GM12878 (cell line): ENCODE measurements at regions not wholly inside any gene's neighbourhood (a gene's known extent, or its start where the extent isn't known, plus 50 kb on each side); places are given as distances from the start of the nearest gene placed in this dataset.

Source experiments
- ATAC-seq: fragments of 200-7000 bp; cut with Tn5 transposase; 3 replicates; pipeline ENCODE4 v1.9.1; 2020; ENCODE audit warnings: mild to moderate bottlenecking, moderate library complexity
- BruUV-seq: library from RNA; stranded (reverse); fragments of 400-500 nt; replicated peaks from 2 replicates; lab custom pipeline; 2021; lab: Mats Ljungman, UMichigan
- CTCF ChIA-PET: fragments of 300-600 bp; sonication (Branson Sonifier 250); formaldehyde crosslinking; extraction: SDS; loops from one replicate; lab custom pipeline; 2021; ENCODE audit warnings: inconsistent platforms; lab: Yijun Ruan, JAX
- POLR2A ChIA-PET: fragments of 350-600 bp; formaldehyde crosslinking; extraction: SDS; loops from one replicate; lab custom pipeline; 2021; ENCODE audit warnings: inconsistent platforms; lab: Charles Lee
- RAD21 ChIA-PET: fragments of 300-600 bp; sonication (Branson Sonifier 250); formaldehyde crosslinking; loops from one replicate; lab custom pipeline; 2023; ENCODE audit warnings: antibody characterized with exemption; ENCODE audit not compliant: unreplicated experiment; lab: Charles Lee
- SMC1A ChIA-PET: fragments of 300-600 bp; sonication (Branson Sonifier 250); formaldehyde crosslinking; loops from one replicate; lab custom pipeline; 2023; ENCODE audit not compliant: unreplicated experiment, uncharacterized antibody; lab: Charles Lee
- DNase-seq: peaks from one replicate; pipeline ENCODE4 v3.0.0-alpha.2; 2011; ENCODE audit warnings: low read depth, low spot score
- FAIRE-seq: peaks from 3 replicates; lab custom pipeline; 2011; peaks lifted over from hg19 to GRCh38; lab: Jason Lieb, UNC
- H2AFZ ChIP-seq: 2 replicates; pipeline ENCODE4 v1.6.0; 2011; ENCODE audit warnings: low read depth, low read length, control low read depth; ENCODE audit not compliant: control insufficient read depth
- H3K27ac ChIP-seq: 2 replicates; pipeline ENCODE4 v1.5.1; 2011; ENCODE audit warnings: control low read depth; ENCODE audit not compliant: control insufficient read depth, insufficient read depth
- H3K27me3 ChIP-seq, 2 experiments: replicated peaks in 1 of 2; 2 replicates each; pipeline versions ENCODE4 v1.6.0 to v1.6.1; 2011; ENCODE audit warnings: low read length in 1 of 2; ENCODE audit not compliant: control insufficient read depth in 2 of 2, insufficient read depth in 2 of 2
- H3K36me3 ChIP-seq, 2 experiments: 2 replicates each; pipeline ENCODE4 v1.5.1; 2011; ENCODE audit warnings: low read length in 1 of 2; ENCODE audit not compliant: control insufficient read depth in 2 of 2, insufficient read depth in 2 of 2
- H3K4me1 ChIP-seq: 2 replicates; pipeline ENCODE4 v1.6.1; 2011; ENCODE audit warnings: mild to moderate bottlenecking, low read length, moderate library complexity, mixed read lengths; ENCODE audit not compliant: control insufficient read depth, insufficient read depth
- H3K4me2 ChIP-seq: 2 replicates; pipeline ENCODE4 v1.6.0; 2011; ENCODE audit warnings: control low read depth; ENCODE audit not compliant: control insufficient read depth, insufficient read depth
- H3K4me3 ChIP-seq: fragments of 200-600 bp; sonication (generic); 2 replicates; pipeline ENCODE4 v1.5.1; 2016
- H3K79me2 ChIP-seq: 2 replicates; pipeline ENCODE4 v1.6.0; 2011; ENCODE audit warnings: low read length; ENCODE audit not compliant: control insufficient read depth, insufficient read depth
- H3K9ac ChIP-seq: 2 replicates; pipeline ENCODE4 v1.8.0; 2011; ENCODE audit warnings: low read length, control low read depth, mixed read lengths; ENCODE audit not compliant: control insufficient read depth, insufficient read depth
- H3K9me3 ChIP-seq: replicated peaks from 3 replicates; pipeline ENCODE4 v1.5.1; 2011; ENCODE audit warnings: mild to moderate bottlenecking, low read length; ENCODE audit not compliant: control insufficient read depth, insufficient read depth
- H4K20me1 ChIP-seq: 2 replicates; pipeline ENCODE4 v1.6.0; 2011; ENCODE audit not compliant: control insufficient read depth, insufficient read depth
- CEBPB ChIP-seq, 2 experiments: fragments of 150-350 bp in 1 of 2; IDR thresholded peaks; 2 replicates each; pipeline ENCODE4 v1.6.1; 2012 to 2014; ENCODE audit warnings: low read depth in 2 of 2, low read length in 2 of 2, borderline replicate concordance in 1 of 2, inconsistent platforms in 1 of 2
- CEBPZ ChIP-seq: fragments of 150-350 bp; IDR thresholded peaks from 2 replicates; pipeline ENCODE4 v1.6.1; 2016; ENCODE audit warnings: low read depth, low read length
- CHD4 ChIP-seq: fragments of 200-600 bp; sonication (generic); IDR thresholded peaks from 2 replicates; pipeline ENCODE4 v1.6.1; 2016; ENCODE audit warnings: mild to moderate bottlenecking
- IKZF1 ChIP-seq: fragments of 450-650 bp; conservative IDR thresholded peaks from 2 replicates; pipeline ENCODE4 v1.6.1; 2017; ENCODE audit warnings: antibody characterized with exemption, mild to moderate bottlenecking
- MEF2B ChIP-seq: fragments of 450-650 bp; IDR thresholded peaks from 2 replicates; pipeline ENCODE4 v1.6.1; 2018; ENCODE audit warnings: mild to moderate bottlenecking, moderate library complexity; ENCODE audit not compliant: partially characterized antibody, poor library complexity, severe bottlenecking
- MLLT1 ChIP-seq: fragments of 450-650 bp; IDR thresholded peaks from 2 replicates; pipeline ENCODE4 v1.6.1; 2016; ENCODE audit warnings: mild to moderate bottlenecking
- NFIC ChIP-seq: IDR thresholded peaks from 2 replicates; pipeline ENCODE4 v1.6.1; 2012; ENCODE audit warnings: low read depth, mild to moderate bottlenecking, inconsistent platforms, low read length, moderate library complexity
- NR2C1 ChIP-seq: fragments of 450-650 bp; IDR thresholded peaks from 2 replicates; pipeline ENCODE4 v1.6.1; 2017; ENCODE audit warnings: antibody characterized with exemption, mild to moderate bottlenecking, moderate library complexity
- POLR2AphosphoS2 ChIP-seq: IDR thresholded peaks from 2 replicates; pipeline ENCODE4 v1.6.1; 2011; ENCODE audit warnings: low read depth, mild to moderate bottlenecking, low read length, improper control_type of control experiment, moderate library complexity
- POU2F2 ChIP-seq: IDR thresholded peaks from 3 replicates; pipeline ENCODE4 v1.6.1; 2011; ENCODE audit warnings: low read depth, mild to moderate bottlenecking, low read length, borderline replicate concordance
- RB1 ChIP-seq: fragments of 450-650 bp; formaldehyde crosslinking; IDR thresholded peaks from 2 replicates; pipeline ENCODE4 v1.6.1; 2017; ENCODE audit warnings: mild to moderate bottlenecking, borderline replicate concordance
- RFX5 ChIP-seq: IDR thresholded peaks from 2 replicates; pipeline ENCODE4 v1.6.1; 2011; ENCODE audit warnings: low read depth, low read length, improper control_type of control experiment
- SIN3A ChIP-seq: IDR thresholded peaks from 2 replicates; pipeline ENCODE4 v1.6.1; 2012; ENCODE audit warnings: low read depth, low read length, improper control_type of control experiment
- SUPT20H ChIP-seq: IDR thresholded peaks from 2 replicates; pipeline ENCODE4 v1.6.1; 2011; ENCODE audit warnings: low read depth, mild to moderate bottlenecking, low read length, moderate library complexity, borderline replicate concordance; ENCODE audit not compliant: control insufficient read depth
- TCF12 ChIP-seq: IDR thresholded peaks from 2 replicates; pipeline ENCODE4 v1.6.1; 2011; ENCODE audit warnings: low read depth, mild to moderate bottlenecking, low read length
- USF1 ChIP-seq: IDR thresholded peaks from 2 replicates; pipeline ENCODE4 v1.6.1; 2011; ENCODE audit warnings: borderline replicate concordance, low read depth, mild to moderate bottlenecking, moderate library complexity, mixed read lengths, low read length; ENCODE audit not compliant: insufficient read depth; ENCODE audit errors: extremely low read length
- ZNF384 ChIP-seq: IDR thresholded peaks from 2 replicates; pipeline ENCODE4 v1.6.1; 2012; ENCODE audit warnings: low read depth, mild to moderate bottlenecking, low read length, improper control_type of control experiment, borderline replicate concordance
- ZNF622 ChIP-seq: fragments of 450-650 bp; IDR thresholded peaks from 2 replicates; pipeline ENCODE4 v1.6.1; 2017; ENCODE audit warnings: mild to moderate bottlenecking, inconsistent platforms
- WGBS: methylation state at CpG from one replicate; pipeline ENCODE4 v1.1.6; 2016; ENCODE audit warnings: low lambda C conversion rate; ENCODE audit not compliant: insufficient replicate concordance, insufficient coverage; ENCODE audit errors: missing lambda C conversion rate; 5-methylcytosine and 5-hydroxymethylcytosine counted together
- in situ Hi-C: fragments of 300-500 bp; cut with MboI; formaldehyde crosslinking; loops from 9 replicates; pipeline ENCODE4 v1.14.3; 2018; ENCODE audit warnings: mixed read lengths
- intact Hi-C: fragments of 100-400 bp; cut with micrococcal nuclease; formaldehyde crosslinking; loops from one replicate; pipeline ENCODE4 v1.14.2; 2022; ENCODE audit not compliant: unreplicated experiment

- CTCF ChIA-PET: no interaction called here
- Histone ChIP-seq H3K9me3 (no peaks in the 10 kb centered on the region; the same call in 2 of the 3 replicates), H2AFZ (no peak overlapping the region), H3K9ac (no peak overlapping the region), H3K4me3 (no peak overlapping the region), H3K4me2 (no peak overlapping the region), H3K36me3 (no peaks in the 10 kb centered on the region), H3K27me3 (no peaks in the 10 kb centered on the region; a peak in 1 of 4 replicates), H3K79me2 (no peaks in the 10 kb centered on the region), H4K20me1 (no peaks in the 10 kb centered on the region)
- in situ Hi-C loops: no loop called here
- RAD21 ChIA-PET: no interaction called here
- 2% methylated on average over 14 of the region's 14 CpGs for WGBS
- POLR2A ChIA-PET: no interaction called here
- TF ChIP-seq IKZF1 (no peak), NFIC (no peak), NR2C1 (no peak), CEBPB (IDR thresholded peaks at IDR 0.05; ENCODE audit: borderline replicate concordance in 1 of 2, low read depth in 2 of 2, low read length in 2 of 2) (no peak), ZNF384 (no peak), POU2F2 (no peak), CHD4 (no peak), TCF12 (no peak), ZNF622 (no peak), SUPT20H (no peak), MEF2B (no peak), CEBPZ (no peak), MLLT1 (no peak), USF1 (no peak), RB1 (no peak), POLR2AphosphoS2 (no peak), SIN3A (no peak), RFX5 (no peak)
- TF ChIP-seq, all 136 proteins: peak for 0
- ATAC-seq: no peak
- no peak overlapping the region for H3K27ac ChIP-seq
- FAIRE-seq: no peak
- BruUV-seq: no TSS peak
- SMC1A ChIA-PET: no interaction called here
- no peak for DNase-seq
- no peaks in the 10 kb centered on the region for H3K4me1 ChIP-seq
- intact Hi-C loops: no loop called here
These were observed 172.8 kb upstream of the WSCD1 start for GRCh38 chr17:5897275-5897911.
